Limb (tissue), 2 donors: ENCODE measurements at regions not wholly inside any gene's neighbourhood (a gene's known extent, or its start where the extent isn't known, plus 50 kb on each side); places are given as distances from the start of the nearest gene placed in this dataset.
"Not testable (repeated sequence)": the region's sequence is repeated elsewhere in the genome, so short reads cannot be mapped to it uniquely, and the experiment has no call there.

ENCODE experiments used
- DNase-seq, 2 donors: peaks; one replicate each; pipeline ENCODE4 v3.0.0-alpha.2; 2016; ENCODE audit errors: extremely low spot score in 2 of 2

DNA sequence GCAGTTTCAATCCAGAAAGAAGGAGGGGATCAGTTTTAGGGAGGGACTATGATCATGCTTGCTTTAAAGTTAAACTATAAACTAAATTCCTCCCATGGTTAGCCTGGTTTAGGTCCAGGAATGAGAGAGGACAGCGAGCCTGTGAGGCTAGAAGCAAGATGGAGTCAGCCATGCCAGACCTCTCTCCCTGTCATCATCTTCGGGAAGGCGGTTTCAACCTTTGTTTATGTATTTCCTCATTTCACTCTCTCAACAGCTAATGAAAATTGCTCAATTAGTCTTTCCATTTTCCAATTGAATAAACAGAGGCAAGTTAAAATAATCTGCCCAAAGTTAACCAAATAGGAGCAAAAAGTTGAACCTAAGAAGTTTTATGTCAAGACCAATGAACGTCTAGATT is 201.5 kb downstream of the KCNJ2 start:
- no peak for DNase-seq

DNA sequence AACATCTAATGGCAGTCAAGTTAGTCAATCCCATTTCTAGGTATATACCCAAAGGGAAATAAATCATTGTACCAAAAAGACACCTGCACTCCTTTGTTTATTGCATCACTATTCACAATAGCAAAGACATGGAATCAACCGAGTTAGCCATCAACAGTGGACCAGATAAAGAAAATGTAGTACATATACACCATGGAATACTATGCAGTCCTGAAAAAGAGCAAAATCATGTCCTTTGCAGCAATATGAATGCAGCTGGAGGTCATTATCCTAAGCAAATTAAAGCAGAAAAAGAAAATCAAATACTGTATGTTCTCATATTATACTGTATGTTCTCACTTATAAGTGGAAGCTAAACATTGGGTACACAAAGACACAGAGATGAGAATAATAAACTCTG is 204.0 kb downstream of the KCNJ2 start:
- no peak for DNase-seq

DNA sequence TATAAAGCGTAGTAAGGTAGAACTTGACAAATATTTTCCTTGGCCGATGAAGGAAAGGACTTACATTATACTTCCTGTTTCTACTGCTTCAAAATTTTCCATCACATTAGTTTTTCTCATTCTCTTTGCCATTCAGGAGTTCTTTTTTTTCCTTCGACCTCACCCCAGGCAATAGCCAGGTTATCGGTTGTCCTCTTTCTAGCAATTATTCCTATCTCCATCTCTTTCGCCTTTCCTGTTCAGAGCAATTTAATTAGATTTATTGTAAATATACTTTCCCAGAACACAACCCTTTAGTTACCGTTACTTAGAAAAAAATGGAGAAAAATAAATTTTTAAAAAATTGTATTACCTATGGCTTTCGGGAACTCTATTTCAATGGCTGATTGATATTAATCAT is 205.2 kb downstream of the KCNJ2 start:
- DNase-seq, result no peak

DNA sequence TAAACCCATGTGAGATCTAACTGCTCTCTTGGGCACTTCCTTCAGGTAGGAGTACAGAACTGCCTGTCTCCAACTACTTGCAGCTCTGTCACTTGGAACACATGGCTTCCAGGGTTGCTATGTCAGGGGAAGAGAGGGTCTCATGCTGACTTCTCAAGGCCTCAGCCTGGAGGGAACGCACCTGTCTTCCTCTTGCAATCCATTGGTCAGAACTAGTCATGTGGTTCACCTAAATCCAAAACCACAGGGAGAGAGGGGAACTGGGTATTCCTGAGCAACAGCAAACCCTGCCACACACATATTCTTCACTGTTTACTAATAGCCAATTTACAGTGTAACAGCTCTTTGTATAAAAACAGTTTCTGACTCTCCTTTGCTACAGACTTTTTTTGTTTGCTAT is 206.1 kb downstream of the KCNJ2 start:
- DNase-seq, result no peak

DNA sequence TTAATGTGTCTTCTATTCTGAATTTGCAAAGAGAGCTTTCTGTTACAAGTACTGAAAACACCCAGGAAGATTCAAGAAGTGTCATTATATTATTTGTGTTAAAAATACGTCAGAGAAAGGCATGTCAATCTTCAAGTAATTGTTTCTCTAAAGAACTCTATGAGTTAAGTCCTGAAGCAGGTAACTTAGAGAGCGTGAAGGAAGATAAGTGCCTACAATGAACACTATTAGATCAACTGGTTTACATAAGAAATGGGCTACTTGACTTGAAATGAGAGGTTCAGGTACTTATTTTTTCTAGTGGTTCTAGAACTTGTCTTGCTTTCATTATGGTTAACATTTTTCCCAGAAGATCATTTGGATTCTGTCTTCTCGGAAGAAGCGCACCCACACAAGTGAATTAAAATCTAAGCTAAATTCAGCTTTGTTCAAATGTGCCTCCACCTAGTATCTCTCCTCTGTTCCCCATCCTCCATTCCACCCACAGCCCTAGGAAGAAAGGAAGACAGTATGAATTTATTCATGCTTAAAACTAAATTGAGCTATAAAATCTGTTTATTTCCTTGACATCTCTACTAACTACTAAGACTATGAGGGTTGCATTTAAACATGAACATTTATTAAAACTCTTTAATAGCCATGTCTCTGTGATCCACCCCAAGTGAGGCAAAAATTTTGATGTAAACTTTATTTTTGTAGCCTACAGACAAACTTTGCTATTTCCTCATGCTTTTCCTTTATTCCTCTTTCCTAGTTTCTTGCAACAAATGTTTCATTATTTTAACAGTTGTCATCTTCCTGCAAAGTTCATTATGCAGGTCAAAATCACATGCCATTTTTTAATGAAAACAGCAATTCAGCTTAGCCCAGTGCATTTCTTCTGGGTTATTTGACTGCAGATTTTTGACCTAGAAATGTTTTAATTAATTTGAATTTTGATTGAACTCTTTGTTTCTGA is 206.8 kb downstream of the KCNJ2 start:
- DNase-seq, result no peak

DNA sequence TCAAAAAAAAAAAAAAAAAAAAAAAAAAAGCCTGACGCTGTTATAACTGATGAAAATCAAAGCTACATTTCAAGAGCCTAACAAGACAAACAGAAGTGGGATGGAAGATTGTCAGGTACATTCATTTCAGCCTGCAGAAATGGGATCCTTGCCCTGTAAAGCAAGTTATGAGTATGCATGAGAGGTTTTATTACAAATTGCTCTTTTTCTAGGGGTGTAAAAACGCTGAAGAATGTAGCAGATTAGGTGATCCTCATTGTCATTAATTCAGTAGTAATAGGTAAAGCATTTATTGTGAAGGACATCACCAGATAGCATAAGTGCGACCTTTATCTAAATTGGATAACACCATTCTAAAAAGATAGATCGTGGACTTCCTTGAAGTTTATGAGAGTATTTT is 208.3 kb downstream of the KCNJ2 start:
- no peak for DNase-seq

DNA sequence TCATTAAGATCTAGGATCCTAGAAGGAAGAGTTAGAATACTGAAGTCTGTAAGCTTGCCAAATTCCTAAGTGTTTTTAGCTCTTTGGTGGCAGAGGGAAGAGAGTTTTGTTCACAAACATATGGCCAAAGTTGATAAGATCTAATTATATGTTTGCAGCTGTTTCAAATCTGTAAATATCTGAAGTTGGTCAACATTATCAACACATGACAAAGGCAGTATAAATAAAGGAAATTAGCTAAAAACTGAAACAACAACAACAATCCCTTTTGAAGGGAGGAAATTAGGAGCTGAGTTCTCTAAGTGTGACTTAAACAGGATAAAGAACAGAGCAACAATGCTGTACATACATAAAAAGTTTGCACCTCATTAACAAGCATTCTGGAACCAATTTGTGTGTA is 208.7 kb downstream of the KCNJ2 start:
- DNase-seq, result peak in 1 of 2 donors; percentile 16

DNA sequence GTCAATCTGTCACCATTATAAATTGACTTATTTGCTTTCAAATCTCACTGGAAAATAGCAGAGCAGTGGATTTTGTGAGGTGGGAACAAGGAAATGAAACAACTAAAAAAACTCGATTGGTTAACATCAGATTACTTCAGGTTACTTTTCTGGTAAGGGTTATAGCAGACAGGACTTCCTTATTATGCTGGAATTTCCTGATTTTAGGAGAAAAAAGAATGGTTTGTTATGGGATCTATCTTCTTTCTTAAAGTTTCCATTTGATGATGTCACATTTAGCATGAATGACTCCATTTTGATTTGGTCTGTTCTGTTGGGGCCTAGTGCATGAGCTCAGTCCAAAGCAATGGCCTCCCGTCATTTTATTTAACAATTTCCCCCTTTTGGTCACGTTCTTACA is 210.6 kb downstream of the KCNJ2 start:
- DNase-seq, result no peak

DNA sequence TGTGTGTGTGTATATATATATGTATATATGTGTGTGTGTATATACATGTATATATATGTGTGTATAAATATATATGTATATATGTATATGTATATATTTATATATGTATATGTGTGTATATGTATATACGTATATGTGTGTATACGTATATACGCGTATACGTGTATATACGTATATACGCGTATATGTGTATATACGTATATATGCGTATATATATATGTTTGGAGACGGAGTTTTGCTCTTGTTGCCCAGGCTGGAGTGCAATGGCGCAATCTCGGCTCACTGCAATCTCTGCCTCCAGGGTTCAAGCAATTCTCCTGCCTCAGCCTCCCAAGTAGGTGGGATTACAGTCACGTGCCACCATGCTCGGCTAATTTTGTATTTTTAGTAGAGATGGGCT is 212.6 kb downstream of the KCNJ2 start:
- DNase-seq, result not testable (repeated sequence)

DNA sequence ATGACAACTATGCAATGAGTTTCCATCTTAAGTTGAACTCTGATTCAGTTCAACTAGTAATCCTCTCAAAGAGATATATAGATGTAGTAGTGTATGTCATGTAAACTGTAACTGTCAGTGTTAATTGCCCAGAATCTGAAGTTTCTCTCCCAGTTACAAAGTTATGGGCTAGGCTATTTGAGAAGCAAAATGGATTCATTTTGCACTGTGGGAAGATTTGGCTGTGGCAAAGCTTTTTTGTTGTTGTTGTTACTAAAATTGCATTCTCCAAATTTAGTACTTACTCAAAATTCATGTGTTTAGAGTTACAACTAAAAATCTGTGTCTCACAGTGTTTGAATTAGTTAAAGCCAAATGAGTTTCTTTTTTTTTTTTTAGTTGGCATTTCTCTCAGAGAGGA is 219.0 kb downstream of the KCNJ2 start:
- DNase-seq, result no peak

DNA sequence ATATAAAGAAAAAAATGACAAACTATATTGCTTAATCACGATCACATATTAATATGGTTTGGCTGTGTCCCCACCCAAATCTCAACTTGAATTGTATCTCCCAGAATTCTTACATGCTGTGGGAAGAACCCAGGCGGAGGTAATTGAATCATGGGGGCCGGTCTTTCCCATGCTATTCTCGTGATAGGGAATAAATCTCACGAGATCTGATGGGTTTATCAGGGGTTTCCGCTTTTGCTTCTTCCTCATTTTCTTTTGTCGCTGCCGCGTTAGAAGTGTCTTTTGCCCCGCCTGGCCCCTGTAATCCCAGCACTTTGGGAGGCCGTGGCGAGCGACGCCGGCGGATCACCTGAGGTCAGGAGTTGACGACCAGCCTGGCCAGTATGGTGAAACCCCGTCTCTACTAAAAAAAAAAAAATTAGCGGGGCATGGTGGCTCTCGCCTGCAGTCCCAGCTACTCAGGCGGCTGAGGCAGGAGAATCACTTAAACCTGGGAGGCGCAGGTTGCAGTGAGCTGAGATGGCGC is 220.0 kb downstream of the KCNJ2 start:
- not testable (repeated sequence) for DNase-seq

DNA sequence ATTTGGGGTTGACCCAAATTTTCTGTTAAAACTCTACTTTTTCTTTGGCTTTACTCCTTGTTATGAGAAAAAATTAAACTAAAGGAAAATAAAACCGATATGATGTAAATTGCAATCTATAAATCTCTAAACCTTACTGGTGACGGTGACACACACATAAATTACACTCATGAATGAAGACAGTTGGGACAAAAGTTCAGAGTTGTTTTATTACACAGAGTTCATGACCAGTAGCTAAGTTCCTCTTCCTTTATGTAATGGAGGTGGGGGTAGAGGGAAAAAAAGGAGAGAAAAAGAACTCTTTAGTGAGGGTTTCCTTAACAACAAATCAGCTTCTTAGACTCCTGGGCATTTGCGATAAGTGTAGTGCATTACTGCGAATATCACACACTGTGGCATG is 220.7 kb downstream of the KCNJ2 start:
- no peak for DNase-seq

DNA sequence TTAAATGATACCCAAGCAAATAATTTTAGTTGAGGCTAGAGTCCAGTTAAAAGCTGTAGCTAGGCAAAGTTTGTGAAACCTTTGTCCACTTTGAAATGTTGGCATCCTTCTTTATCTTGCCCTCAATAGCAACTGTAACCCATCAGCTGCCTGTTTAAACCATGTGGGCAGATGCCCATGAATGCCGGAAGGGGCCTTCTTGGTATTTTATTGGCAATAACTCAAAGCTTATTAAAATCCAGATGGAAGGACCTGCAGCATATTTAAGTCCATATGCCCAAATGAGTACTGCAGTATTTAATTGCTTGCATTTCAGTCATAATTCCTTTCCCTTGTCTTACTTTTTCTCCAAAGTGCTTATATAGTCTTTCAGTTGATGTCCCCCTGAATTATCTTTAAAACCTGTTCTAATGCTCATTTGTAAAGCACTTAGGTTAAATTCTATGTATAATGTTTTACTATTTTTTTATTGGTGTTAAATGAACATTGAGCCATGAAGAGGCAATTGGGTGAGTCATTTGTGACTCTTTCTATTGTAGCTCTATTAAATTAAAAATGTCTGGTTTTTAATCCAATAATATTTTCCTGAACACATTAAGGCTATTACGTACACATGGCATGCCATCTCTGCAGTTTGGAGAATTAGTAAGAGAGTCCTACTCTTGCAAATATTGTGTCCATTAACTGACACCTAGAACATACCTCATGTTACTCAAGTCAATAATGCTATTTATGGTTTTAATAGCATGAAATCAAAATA is 225.3 kb downstream of the KCNJ2 start:
- no peak for DNase-seq

DNA sequence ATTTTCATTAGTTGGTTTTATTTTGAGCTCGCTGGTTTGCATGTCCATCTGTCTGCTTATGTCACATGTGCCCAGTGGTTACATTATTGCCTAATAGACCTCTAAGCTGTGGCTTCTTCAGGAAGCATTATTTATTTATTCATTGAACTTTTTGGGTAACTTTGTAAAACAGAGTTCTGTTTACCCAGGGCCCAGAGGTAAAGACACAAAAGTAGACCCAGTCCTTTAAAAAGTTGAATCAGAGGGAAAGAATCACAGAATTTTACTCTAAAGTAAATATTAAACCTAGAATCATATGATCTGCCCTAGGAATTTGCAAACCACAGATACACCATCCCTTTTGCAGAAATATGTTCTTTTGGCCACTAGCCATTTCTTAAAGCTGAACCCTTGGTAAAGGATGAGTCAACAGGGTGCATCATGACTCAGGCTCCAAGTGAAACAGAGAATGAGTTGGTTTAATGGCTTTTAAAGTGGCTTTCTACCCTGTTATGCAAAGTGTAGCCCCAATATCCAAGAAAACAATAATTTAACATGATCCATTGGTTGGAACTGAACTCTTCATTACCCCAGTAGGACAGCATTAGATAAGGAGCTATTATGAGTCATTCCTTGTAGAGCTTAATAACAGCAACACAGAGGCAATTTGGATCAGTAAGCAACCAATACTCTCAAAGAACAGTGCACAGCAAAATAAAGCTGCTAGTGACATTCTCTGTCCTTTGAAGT is 236.3 kb downstream of the KCNJ2 start:
- DNase-seq, result no peak

DNA sequence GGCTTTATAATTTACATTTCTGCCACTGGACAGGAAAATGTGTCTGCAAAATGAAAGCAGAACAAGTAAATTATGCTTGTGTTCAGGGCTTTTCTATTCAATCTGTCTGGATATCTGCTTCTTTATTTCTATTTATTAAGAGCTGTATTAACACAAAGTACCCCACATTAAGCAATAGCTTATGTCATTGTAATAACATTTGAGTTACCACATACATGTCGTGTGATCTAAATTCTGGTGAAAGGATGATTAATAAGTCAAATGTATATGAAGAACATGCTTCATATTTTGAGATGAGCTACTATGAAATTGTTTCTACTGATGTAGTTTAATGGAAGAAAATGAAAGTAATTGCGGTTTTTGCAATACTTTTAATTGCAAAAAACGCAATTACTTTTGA is 238.2 kb downstream of the KCNJ2 start:
- DNase-seq, result no peak

DNA sequence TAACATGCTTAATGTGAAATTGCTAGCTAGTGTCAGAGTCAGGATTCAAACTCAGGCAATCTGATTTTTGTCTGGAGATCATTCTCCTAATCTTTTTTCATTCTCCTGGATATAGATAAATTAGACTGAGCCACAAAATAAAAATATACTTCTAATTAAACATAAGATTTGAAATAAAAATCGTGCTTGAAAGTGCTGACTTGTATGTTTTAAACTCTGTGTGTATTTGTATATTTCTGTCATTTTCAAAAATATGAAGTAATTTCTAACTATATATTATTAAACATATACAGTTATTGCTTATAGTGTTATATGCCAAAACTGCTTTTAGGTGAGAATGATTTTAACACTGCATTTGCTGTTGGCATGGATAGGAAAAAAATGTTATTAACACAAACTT is 239.4 kb downstream of the KCNJ2 start:
- no peak for DNase-seq

DNA sequence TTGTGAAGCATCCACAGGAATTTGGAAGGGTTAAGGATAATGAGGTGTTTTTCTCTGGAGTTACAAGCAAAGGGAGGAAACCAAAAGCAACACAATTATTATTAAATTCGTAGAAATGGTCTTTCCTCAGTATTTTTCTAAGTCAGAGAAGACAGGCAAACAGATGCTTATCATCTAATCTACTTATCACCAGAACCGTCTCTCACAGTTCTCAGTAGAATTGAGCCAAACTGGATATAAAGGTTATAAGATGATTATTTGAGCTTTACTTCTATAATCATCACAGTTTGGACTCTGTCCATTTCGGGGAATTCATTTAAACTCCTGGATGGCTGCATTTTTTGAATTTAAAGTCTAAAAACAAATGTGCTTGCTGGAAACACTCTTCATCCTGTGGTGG is 245.0 kb downstream of the KCNJ2 start:
- DNase-seq, result no peak

DNA sequence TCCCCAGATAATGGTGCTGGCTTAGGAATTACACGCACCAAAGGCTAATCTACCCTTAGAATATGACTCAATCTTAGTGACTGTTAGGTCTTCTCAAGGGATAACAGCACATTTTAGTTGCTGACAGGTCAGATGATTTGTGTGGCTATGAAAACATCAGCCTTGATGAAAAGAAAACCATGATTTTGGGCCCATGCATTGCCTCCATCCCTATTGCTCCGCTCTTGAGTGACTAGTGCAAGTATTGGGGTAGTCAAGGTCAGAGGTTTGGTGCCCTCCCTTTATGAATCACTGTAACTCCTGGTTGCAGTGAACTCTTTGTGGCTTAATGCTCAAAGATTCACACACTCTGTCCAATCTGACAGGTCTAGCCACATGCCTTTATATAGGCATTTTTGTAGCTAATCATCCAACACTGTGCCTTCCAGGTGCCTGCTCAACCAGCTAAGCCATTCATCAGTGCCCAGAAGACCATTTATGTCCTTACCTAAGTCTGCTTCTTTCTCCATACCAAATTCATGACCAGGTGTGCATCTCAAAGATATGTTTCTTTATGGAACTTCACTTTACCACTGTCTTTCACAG is 251.6 kb downstream of the KCNJ2 start:
- no peak for DNase-seq

DNA sequence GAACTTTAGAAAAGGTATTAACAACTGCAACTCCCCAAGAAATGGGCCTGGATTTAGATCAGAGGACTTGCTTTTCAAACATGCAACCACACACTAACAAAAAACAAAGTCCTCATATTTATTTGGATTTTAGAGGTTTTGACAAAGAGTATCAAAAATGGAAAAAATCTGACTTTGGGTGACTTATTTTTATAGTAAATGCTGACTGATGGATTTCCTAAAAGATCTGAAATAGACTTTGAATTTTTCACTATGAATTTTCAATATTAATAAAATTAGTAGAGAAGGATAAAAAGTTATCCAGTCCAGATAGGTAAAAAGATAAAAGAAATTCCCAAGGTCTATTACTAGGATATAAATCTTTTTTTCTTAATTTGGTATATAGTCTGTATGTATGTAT is 253.5 kb downstream of the KCNJ2 start:
- no peak for DNase-seq

DNA sequence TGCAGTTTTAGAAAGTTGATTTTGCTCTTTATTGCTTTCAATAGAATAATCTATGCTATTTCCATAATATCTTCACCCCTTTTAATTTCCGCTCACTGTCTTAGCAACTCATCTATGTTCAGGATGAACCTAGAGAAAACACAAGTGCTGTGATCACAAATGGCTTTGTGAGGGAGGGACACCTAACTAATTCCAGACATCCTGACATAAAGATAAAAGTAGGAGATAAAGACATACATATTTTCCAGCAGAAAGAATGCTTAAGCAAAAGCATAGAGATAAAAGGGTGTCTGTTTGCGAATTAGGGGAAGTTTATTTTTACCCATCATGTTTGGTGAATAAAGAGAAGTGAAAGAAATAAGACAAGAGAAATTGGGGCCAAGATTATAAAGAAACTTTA is 254.2 kb downstream of the KCNJ2 start:
- no peak for DNase-seq

DNA sequence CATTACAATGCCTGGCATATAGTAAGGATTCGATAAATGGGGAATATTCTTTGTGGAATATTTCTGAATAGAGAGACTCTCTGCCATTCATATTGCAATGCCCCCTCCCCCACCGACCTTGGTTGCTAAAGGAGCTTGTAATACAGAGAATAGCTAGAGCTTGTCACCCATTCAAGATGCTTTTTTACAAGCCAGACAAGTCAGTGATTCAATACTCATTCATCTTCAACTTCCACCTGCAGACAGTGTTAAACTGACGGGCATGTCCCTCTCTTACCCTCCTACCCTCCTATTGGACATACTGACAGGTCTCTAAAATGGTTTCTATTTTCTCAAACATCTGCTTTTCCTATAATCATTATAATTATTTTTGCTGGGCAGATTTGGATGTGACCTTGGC is 257.4 kb downstream of the KCNJ2 start:
- no peak for DNase-seq
